ENCODE measurements at regions not wholly inside any gene's neighbourhood (a gene's known extent, or its start where the extent isn't known, plus 50 kb on each side); places are given as distances from the start of the nearest gene placed in this dataset.

DNA sequence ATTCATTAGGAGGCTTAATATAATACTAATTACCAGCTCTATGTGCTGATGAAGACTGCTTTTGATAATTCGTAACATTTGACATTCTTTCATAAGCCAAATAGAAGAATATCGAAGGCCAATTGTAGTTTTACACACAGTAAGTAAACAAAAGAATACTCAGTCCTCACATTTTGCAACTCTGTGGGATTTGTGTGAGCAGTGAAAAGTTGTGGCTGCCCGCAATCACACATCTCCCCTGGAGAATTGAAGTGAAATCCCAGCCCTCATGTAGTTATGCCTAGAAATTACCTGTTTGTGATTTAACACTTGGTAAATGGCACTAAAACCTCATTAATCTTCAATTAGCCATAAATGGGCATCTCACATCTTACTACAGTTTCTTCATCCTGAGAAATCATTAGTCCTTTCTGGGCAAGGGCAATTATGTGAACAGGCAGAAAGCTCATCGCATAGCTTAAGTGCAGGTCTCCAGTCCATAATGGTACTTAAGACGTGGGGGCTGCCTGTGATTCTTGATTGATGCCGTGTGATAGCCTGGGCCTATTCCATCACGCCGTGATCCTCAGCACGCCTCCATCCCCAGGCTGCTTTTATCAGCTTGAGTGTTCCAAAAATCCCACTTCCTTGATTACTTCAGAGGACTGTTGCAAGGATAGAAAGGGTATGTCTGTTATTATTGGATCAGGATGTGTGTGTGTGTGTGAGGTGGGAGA, 97.9 kb upstream of the METTL14 start:
- TF ChIP-seq, protein P1, sequence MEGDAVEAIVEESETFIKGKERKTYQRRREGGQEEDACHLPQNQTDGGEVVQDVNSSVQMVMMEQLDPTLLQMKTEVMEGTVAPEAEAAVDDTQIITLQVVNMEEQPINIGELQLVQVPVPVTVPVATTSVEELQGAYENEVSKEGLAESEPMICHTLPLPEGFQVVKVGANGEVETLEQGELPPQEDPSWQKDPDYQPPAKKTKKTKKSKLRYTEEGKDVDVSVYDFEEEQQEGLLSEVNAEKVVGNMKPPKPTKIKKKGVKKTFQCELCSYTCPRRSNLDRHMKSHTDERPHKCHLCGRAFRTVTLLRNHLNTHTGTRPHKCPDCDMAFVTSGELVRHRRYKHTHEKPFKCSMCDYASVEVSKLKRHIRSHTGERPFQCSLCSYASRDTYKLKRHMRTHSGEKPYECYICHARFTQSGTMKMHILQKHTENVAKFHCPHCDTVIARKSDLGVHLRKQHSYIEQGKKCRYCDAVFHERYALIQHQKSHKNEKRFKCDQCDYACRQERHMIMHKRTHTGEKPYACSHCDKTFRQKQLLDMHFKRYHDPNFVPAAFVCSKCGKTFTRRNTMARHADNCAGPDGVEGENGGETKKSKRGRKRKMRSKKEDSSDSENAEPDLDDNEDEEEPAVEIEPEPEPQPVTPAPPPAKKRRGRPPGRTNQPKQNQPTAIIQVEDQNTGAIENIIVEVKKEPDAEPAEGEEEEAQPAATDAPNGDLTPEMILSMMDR (IDR thresholded peaks at IDR 0.05; ENCODE audit: borderline replicate concordance, extremely low read depth, low read length, poor library complexity, severe bottlenecking) = no peak
- no peak for TF ChIP-seq EZH2 (IDR thresholded peaks at IDR 0.05; ENCODE audit: borderline replicate concordance, low read depth, low read length, severe bottlenecking)
